Uterus (tissue), 2 donors: ENCODE measurements at regions not wholly inside any gene's neighbourhood (a gene's known extent, or its start where the extent isn't known, plus 50 kb on each side); places are given as distances from the start of the nearest gene placed in this dataset.

ENCODE experiments used
- POLR2A ChIP-seq, 2 donors: fragments of 450-650 bp; IDR thresholded peaks; one replicate each; pipeline ENCODE4 v1.6.1; 2016; ENCODE audit warnings: antibody characterized with exemption in 2 of 2, mild to moderate bottlenecking in 1 of 2, moderate library complexity in 1 of 2
- TF ChIP-seq, protein P1 (sequence below), 4 experiments: fragments of 200-600 bp in 2 of 4; fragments of 450-650 bp in 2 of 4; sonication (generic) in 2 of 4; IDR thresholded peaks; one replicate each; pipeline ENCODE4 v1.5.1; 2016 to 2019; ENCODE audit warnings: antibody characterized with exemption in 4 of 4, mild to moderate bottlenecking in 2 of 4, moderate library complexity in 1 of 4

DNA sequence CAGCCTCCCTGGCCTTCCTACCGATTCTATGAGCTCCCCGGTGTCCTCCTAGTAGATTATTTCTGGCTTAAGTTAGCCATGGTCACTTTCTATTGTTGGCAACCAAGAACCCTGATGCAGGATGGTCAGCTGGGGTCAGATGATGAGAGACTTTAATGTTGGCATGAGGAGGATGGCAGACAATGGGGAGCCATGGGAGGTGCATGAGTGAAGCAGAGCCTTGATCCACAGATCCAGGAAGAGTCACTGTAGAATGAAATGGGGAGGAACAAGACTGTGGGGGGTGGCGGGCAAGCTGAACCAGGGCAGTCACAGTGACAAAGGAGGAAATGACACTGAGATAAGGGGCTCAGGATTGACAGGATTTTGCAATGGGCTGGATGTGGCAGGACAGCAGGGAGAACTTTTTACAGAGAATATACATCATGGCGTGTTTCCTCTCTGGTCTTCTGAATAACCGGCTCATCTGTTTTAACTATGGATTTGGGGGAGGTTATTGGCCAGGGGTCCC is 60.9 kb downstream of the RPLP1 start:
- TF ChIP-seq, protein P1, sequence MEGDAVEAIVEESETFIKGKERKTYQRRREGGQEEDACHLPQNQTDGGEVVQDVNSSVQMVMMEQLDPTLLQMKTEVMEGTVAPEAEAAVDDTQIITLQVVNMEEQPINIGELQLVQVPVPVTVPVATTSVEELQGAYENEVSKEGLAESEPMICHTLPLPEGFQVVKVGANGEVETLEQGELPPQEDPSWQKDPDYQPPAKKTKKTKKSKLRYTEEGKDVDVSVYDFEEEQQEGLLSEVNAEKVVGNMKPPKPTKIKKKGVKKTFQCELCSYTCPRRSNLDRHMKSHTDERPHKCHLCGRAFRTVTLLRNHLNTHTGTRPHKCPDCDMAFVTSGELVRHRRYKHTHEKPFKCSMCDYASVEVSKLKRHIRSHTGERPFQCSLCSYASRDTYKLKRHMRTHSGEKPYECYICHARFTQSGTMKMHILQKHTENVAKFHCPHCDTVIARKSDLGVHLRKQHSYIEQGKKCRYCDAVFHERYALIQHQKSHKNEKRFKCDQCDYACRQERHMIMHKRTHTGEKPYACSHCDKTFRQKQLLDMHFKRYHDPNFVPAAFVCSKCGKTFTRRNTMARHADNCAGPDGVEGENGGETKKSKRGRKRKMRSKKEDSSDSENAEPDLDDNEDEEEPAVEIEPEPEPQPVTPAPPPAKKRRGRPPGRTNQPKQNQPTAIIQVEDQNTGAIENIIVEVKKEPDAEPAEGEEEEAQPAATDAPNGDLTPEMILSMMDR (IDR thresholded peaks at IDR 0.05): no peak
- no peak for TF ChIP-seq POLR2A (IDR thresholded peaks at IDR 0.05)
